ENCODE measurements at regions not wholly inside any gene's neighbourhood (a gene's known extent, or its start where the extent isn't known, plus 50 kb on each side); places are given as distances from the start of the nearest gene placed in this dataset.

DNA sequence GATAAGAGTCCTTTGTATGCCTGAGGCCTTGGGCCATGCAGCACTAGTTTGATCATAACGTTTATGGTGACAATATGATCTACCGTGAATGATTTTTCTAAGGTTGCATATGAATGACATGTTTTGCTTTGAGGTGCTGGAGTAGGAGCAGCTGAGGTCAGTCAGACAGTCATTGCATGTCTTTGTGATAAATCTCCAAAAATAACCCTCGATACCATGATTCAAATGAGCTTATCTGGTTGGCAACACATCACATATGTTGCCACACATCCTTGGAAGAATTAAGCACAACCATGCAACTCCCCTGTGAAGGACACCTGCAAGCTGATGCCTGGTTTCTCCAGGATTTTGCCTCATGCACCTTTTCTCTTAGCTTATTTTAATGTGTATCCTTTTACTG is 394.5 kb downstream of the LTN1 start:
- TF ChIP-seq POLR2AphosphoS5 (IDR thresholded peaks at IDR 0.05) (no peak), CTCF (IDR thresholded peaks at IDR 0.05) (no peak), EP300 (IDR thresholded peaks at IDR 0.05; ENCODE audit: low read depth) (no peak)

All from transverse colon (tissue), 4 donors.